ENCODE measurements at regions not wholly inside any gene's neighbourhood (a gene's known extent, or its start where the extent isn't known, plus 50 kb on each side); places are given as distances from the start of the nearest gene placed in this dataset.

DNA sequence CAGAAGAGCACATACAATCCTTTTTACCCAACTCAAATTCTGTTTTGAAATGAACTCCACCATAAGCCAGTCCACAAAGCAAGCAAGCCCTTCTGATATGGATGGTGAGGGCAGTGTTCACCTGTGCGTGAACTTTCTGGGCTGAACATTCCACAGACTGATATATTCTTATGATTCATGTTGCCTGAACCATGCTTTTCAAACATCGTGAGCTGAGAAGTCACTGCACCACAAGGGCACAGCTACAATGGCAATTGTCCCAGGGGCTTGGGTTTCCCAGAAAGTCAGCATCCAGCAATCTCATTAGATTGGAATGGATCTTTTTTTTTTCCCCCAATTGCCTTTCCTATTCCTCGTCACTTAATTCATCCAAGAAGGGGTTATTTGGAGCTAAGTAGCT, 86.9 kb upstream of the ZNF438 start:
- TF ChIP-seq, protein P1, sequence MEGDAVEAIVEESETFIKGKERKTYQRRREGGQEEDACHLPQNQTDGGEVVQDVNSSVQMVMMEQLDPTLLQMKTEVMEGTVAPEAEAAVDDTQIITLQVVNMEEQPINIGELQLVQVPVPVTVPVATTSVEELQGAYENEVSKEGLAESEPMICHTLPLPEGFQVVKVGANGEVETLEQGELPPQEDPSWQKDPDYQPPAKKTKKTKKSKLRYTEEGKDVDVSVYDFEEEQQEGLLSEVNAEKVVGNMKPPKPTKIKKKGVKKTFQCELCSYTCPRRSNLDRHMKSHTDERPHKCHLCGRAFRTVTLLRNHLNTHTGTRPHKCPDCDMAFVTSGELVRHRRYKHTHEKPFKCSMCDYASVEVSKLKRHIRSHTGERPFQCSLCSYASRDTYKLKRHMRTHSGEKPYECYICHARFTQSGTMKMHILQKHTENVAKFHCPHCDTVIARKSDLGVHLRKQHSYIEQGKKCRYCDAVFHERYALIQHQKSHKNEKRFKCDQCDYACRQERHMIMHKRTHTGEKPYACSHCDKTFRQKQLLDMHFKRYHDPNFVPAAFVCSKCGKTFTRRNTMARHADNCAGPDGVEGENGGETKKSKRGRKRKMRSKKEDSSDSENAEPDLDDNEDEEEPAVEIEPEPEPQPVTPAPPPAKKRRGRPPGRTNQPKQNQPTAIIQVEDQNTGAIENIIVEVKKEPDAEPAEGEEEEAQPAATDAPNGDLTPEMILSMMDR (IDR thresholded peaks at IDR 0.05) = no peak
- TF ChIP-seq ZFX (IDR thresholded peaks at IDR 0.05; ENCODE audit: borderline replicate concordance) = no peak

Data from 22Rv1 (cell line).